Astrocyte of the spinal cord (primary cell): ENCODE measurements at regions not wholly inside any gene's neighbourhood (a gene's known extent, or its start where the extent isn't known, plus 50 kb on each side); places are given as distances from the start of the nearest gene placed in this dataset.

ENCODE experiments used
- DNase-seq: peaks from one replicate; pipeline ENCODE4 v3.0.0; 2011; ENCODE audit warnings: low read depth, low spot score
- H3K4me3 ChIP-seq: 2 replicates; pipeline ENCODE4 v1.5.1; 2011; ENCODE audit warnings: low read depth, mild to moderate bottlenecking, low read length, moderate library complexity
- CTCF ChIP-seq: IDR thresholded peaks from 2 replicates; pipeline ENCODE4 v1.5.1; 2012; ENCODE audit warnings: low read depth, mild to moderate bottlenecking, low read length, inconsistent platforms
- in situ Hi-C: cut with HindIII; loops from 2 replicates; pipeline ENCODE4 v1.10.0; 2017; ENCODE audit warnings: low sequenced_read_pairs

- no peak overlapping the region for H3K4me3 ChIP-seq
- no peak for TF ChIP-seq CTCF
- in situ Hi-C loops, result no loop called here
- no peak for DNase-seq
Measured at GRCh38 chr6:23040899-23041298, 471.5 kb downstream of the HDGFL1 start.

- no peak for DNase-seq
- TF ChIP-seq CTCF, result no peak
- no peak overlapping the region for H3K4me3 ChIP-seq
- in situ Hi-C loops, result no loop called here
Measured at GRCh38 chr6:23045280-23045679, 475.9 kb downstream of the HDGFL1 start.

- in situ Hi-C loops, result no loop called here
- no peak for DNase-seq
- no peak overlapping the region for H3K4me3 ChIP-seq
- no peak for TF ChIP-seq CTCF
Measured at GRCh38 chr6:23055523-23055922, 486.2 kb downstream of the HDGFL1 start.

- in situ Hi-C loops, result no loop called here
- H3K4me3 ChIP-seq, result no peak overlapping the region
- peak; percentile 30 for DNase-seq
- TF ChIP-seq CTCF, result no peak
Measured at GRCh38 chr6:23073821-23074220, 504.5 kb downstream of the HDGFL1 start.

- H3K4me3 ChIP-seq, result no peak overlapping the region
- TF ChIP-seq CTCF, result no peak
- no peak for DNase-seq
- in situ Hi-C loops, result no loop called here
Measured at GRCh38 chr6:23077772-23078171, 508.4 kb downstream of the HDGFL1 start.

- DNase-seq, result no peak
- H3K4me3 ChIP-seq, result no peak overlapping the region
- in situ Hi-C loops, result no loop called here
- peak; percentile 33 for TF ChIP-seq CTCF
Measured at GRCh38 chr6:23081701-23082100, 512.3 kb downstream of the HDGFL1 start.

- DNase-seq, result no peak
- no peak overlapping the region for H3K4me3 ChIP-seq
- in situ Hi-C loops, result no loop called here
- TF ChIP-seq CTCF, result no peak
Measured at GRCh38 chr6:23086100-23086499, 516.7 kb downstream of the HDGFL1 start.
